ENCODE measurements at regions not wholly inside any gene's neighbourhood (a gene's known extent, or its start where the extent isn't known, plus 50 kb on each side); places are given as distances from the start of the nearest gene placed in this dataset.
A peak's percentile ranks its signal among the peaks of the same experiment; 100 is the strongest.

DNA sequence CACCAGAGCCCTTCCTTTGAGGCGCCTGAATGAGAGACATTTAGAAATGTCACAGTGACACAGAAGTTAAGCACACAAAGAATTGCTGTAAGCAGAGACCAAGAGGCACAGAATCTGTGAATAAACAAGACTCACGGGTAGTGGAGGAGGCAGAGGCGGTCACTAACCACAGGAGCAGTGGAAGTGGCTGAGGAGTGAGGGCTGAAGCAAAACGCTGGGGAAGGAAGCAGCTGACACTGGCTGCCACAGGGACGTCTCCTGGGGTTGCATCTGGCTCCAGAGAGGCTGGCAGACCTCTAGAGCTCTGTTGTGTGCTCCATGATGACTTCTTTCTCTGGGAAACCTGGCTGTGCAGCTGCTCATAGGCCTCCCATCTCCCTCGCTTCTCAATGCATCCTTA is 65.0 kb upstream of the SLC2A12 start:
- DNase-seq (ENCODE audit: low read depth), result peak; percentile 61

DNA sequence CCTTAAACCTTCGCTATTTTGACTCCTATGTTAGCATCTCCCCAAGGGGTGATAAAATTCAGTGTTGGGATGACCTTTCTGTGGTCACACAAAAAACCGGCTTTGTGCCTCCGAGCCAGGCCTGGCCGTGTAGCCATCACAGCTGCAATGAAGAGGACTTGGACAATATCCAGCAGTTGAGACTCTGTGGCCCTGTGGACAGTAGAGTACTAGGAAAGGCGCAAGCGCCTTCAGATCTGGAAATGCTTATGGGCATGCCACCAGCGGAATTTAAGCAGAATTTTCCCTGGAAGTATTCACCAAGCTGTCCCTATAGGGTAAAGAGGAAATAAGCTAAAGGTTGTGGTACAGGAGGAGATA is 63.3 kb upstream of the SLC2A12 start:
- DNase-seq (ENCODE audit: low read depth), result no peak

DNA sequence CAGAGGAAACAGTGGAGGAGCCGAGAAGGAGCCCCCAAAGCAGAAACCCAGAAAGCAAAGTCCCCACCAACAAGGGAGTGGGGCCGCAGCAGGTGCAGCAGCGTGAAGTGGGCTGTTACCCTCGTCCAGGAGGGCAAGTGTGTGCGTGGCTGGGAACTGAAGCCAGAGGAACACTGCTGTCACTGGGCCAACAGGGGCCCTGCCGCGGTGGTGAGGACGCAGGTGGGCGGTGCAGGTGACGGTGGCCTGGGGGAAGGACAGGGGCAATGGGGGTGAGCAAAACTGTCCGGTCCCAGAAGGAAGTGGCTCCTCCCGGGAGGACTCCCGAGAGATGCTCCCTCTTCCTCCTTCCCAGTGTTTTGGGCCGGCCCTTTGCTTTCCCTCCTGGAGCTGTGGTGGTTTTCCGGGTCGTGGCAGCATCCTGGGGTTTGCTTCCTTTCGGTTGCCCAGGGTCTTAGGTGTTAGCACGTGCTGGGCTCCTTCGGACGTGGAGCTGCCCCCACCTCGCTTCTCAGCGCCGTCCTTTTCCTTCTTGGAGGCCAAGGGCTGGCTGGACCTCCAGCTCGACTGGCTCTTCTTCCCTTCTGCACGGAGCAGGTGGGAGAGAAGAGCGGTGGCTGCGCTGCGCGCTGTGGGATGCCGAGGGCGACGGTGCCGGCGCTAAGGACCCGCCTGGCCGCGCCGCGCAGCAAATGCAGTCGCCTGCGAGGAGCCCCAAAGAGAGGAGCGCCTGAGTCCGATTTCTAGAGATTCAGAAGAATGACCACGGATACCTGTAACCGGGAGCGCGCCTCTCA is 62.7 kb upstream of the SLC2A12 start:
- no peak for DNase-seq (ENCODE audit: low read depth)

DNA sequence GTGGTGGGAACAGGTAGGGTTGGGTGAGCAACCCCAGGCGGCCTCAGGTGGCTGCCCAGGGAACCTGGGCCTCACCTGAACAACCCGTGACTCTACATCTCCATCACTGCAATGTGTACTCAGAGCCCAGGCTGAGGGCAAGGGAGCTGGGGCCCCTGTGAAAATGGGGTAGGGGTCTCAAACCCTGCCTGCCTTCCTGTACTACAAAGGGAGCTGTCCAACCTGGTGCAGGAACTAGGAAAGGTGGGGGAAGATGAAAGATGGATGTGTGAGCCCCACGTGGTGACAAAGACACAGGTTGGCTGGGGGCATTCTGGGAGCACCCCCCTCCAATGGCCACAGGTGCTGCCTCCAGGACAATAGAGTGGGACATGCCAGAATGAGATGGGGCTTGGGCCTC is 62.1 kb upstream of the SLC2A12 start:
- no peak for DNase-seq (ENCODE audit: low read depth)

DNA sequence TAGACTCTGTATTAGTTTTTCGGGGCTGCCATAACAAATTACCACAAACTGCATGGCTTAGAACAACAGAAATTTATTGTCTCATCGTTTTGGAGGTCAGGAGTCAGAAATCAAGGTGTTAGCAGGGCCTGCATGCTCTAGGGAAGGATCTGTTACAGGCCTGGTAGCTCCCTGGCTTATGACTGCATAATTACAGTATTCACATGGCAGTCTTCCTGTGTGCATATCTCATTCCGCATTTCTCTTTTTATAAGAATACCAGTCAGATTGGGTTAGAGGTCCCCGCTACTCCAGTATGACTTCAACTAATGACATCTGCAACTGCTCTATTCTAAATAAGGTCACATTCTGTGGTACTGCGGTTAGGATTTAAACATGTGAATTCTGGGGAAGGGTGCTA is 59.3 kb upstream of the SLC2A12 start:
- no peak for DNase-seq (ENCODE audit: low read depth)

DNA sequence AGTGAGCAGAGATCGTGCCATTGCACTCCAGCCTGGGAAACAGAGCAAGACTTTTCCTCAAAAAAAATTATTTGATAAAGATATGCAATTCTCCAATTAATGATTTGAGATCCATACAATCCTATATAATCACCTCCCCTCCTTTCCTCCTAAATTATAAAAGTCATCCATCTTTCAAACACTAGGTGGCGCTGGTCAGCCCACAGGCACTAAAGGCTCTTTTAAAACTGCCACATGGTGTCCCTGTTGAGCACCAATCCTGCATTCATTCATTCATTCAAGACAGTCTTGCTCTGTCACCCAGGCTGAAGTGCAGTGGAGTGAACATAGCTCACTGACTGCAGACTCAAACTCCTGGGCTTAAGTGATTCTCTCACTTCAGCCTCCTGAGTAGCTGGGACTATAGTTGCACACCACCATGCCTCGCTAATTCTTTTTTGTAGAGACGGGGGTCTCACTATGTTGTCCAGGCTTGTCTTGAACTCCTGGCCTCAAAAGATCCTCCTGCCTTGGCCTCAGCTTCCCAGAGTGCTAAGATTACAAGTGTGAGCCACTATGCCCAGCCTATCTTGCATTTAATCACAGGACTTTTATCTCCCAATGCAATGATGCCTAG is 58.7 kb upstream of the SLC2A12 start:
- peak; percentile 62 for DNase-seq (ENCODE audit: low read depth)

DNA sequence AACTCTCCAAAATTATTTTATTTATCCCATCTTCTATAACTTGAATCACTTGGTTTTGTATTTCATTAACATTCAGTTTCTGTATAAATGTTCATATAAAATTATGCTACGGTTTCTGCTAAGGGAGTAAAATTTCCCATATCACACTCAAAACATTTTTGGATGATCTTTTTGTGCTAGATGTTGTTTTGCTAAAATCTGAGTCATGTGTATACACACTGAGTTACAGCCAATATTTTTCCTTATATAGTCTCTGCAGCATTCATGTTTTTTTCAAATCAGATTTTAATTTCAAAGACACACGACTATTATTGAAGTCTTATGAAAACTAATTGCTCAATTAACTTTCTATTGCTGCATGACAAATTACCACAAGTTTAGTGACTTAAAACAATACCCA is 54.3 kb upstream of the SLC2A12 start:
- no peak for DNase-seq (ENCODE audit: low read depth)

DNA sequence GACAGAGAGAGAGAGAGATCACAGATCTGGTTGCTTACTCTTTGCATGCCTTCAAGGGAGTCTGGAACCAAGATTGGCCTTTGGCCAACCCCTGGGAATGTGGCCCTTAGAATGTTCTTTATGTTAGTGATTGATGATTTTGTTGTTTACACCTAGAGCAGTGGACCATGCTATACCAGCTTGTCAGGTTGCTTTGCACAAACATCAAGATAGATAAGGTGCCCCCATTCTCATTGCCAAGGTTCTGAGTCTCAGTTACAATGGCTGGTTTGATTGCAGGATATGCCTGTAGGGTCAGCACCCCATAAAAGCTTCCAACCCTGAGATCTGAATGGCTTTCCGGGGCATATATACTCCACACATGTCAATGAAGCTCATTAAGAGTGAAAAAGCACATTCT is 53.5 kb upstream of the SLC2A12 start:
- DNase-seq (ENCODE audit: low read depth), result no peak

DNA sequence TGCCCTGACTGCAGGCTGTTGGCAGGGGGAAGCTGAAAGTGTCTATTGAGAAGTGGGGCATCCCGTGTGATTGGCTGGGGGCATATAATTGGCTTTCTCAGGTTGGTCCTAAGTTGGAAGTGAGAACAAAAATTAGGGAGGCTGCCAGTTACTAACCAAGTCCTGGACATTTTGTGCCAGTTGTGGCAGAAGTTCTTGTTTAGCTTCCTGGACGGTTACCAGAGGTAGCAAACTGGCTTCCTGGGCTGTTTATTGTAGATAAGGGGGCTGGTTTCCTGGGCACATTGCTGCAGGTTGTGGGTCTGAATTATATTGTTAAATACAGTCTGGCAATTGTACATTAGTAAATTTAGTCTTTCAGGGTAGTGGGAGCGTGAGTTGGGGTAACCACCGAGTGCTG is 50.6 kb upstream of the SLC2A12 start:
- DNase-seq (ENCODE audit: low read depth), result no peak
